ENCODE measurements at regions not wholly inside any gene's neighbourhood (a gene's known extent, or its start where the extent isn't known, plus 50 kb on each side); places are given as distances from the start of the nearest gene placed in this dataset.
A peak's percentile ranks its signal among the peaks of the same experiment; 100 is the strongest.

GRCh38 chr3:102165367-102165766, 269.4 kb upstream of the ZPLD1 start:
- peaks cover 0 to 6% of the 10 kb centered on the region in 2 donors for H3K9me3 Mint-ChIP-seq
- H3K27me3 Mint-ChIP-seq = no peaks in the 10 kb centered on the region
- H3K4me3 Mint-ChIP-seq = no peak overlapping the region
- no peak for DNase-seq
- no peak overlapping the region for H3K27ac Mint-ChIP-seq
- ATAC-seq = no peak
- peaks cover 22% of the 10 kb centered on the region for H3K4me1 Mint-ChIP-seq

GRCh38 chr3:102169915-102170479, 264.8 kb upstream of the ZPLD1 start:
- H3K27ac Mint-ChIP-seq = peak overlapping the region in 1 of 2 donors; percentile 61
- ATAC-seq (no peak), DNase-seq (no peak)
- peaks cover 0 to 4% of the 10 kb centered on the region in 2 donors for H3K9me3 Mint-ChIP-seq
- H3K27me3 Mint-ChIP-seq = no peaks in the 10 kb centered on the region
- H3K4me1 Mint-ChIP-seq = no peaks in the 10 kb centered on the region
- H3K4me3 Mint-ChIP-seq = no peak overlapping the region

DNA sequence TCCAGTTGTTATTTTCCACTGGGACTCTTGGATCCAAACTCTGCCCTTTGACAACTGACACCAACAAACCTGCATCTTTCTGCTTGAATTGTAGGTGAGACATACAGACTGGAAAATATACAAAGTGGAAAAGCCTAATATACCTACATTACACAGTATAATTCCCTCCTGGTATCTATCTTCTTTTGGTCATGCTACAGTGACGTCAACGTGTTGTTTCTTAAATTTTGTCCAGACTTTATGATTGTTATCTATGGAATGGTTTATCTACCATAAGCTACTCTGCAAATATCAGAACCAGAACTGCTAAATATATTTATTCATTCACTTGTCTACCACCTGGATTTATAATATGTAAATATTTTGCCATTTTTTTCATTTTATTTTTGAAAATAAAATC, 264.3 kb upstream of the ZPLD1 start:
- no peak overlapping the region for H3K4me3 Mint-ChIP-seq
- H3K27ac Mint-ChIP-seq = peak overlapping the region in 1 of 2 donors; percentile 61
- H3K4me1 Mint-ChIP-seq = no peaks in the 10 kb centered on the region
- no peaks in the 10 kb centered on the region for H3K27me3 Mint-ChIP-seq
- peaks cover 0 to 4% of the 10 kb centered on the region in 2 donors for H3K9me3 Mint-ChIP-seq
- no peak for DNase-seq
- no peak for ATAC-seq

- DNase-seq (no peak), ATAC-seq (no peak)
- H3K27me3 Mint-ChIP-seq = no peaks in the 10 kb centered on the region
- no peaks in the 10 kb centered on the region for H3K4me1 Mint-ChIP-seq
- peaks cover 0 to 4% of the 10 kb centered on the region in 2 donors for H3K9me3 Mint-ChIP-seq
- no peak overlapping the region for H3K4me3 Mint-ChIP-seq
- H3K27ac Mint-ChIP-seq = no peak overlapping the region
Measured at GRCh38 chr3:102174312-102174712, 260.5 kb upstream of the ZPLD1 start.

DNA sequence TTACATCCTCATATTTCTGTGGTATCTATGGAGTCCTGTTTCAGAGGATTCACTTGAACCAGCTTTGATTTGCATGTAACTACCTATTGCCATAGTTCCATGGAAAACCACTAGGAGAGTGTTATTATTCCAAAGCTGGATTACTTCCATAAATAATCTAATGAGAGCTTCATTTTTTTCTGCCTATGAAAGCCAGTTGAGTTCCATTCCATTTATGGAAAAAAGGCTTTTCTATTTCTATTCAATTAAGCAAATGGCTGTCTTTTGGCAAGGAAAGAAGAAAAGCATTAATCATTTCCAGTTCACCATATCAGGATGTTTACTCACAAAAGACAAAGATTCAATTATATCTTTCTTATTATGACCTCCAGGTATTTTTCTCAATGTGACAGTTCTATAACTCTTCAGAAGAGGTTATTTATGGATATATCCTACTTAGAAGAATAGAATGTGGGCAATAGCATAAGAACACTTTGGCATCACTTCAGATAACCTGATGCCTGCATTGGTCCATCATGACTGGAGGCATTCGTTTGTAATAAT, 259.9 kb upstream of the ZPLD1 start:
- Mint-ChIP-seq H3K4me3 (no peak overlapping the region), H3K27ac (no peak overlapping the region), H3K9me3 (peaks cover 0 to 4% of the 10 kb centered on the region in 2 donors), H3K4me1 (peaks cover 5% of the 10 kb centered on the region), H3K27me3 (no peaks in the 10 kb centered on the region)
- DNase-seq = no peak
- ATAC-seq = no peak

DNA sequence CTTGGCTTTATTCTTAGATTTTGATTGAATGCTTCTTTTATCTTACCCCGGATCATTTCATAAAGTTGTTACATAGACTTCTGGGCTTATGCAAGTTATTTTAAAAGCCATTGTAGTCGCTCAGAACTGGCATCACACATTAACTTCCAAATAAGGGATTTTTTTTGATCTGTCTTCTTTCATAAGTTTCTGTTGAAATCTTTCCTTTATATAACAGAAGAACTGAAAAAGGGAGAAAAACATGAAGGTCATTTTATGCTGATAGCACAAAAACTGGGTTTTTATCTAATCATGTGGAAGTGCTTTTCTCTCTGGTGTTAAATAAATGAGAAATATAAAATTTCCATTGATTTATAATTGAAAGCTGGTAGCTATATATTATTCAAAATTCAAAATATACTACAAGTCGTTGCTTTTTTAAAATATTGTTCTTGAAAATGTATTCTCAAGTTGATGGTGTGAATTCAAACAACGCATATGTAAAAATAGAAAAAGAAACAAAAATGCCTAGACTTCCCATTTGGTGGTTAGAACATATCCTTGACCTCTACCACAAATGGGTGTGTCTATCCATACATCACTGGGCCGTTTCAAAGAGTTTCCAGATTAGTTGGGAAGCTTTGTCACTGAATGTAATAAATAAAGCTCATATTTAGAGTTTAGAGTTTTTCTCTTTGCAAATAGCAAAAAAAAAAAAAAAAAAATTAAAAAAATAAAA, 258.3 kb upstream of the ZPLD1 start:
- no peak for DNase-seq
- no peaks in the 10 kb centered on the region for H3K27me3 Mint-ChIP-seq
- no peaks in the 10 kb centered on the region for H3K9me3 Mint-ChIP-seq
- no peak for ATAC-seq
- H3K27ac Mint-ChIP-seq = no peak overlapping the region
- no peak overlapping the region for H3K4me3 Mint-ChIP-seq
- peaks cover 5% of the 10 kb centered on the region for H3K4me1 Mint-ChIP-seq

- Mint-ChIP-seq H3K9me3 (no peaks in the 10 kb centered on the region), H3K4me1 (peaks cover 5% of the 10 kb centered on the region), H3K27ac (no peak overlapping the region), H3K27me3 (no peaks in the 10 kb centered on the region), H3K4me3 (no peak overlapping the region)
- DNase-seq (no peak), ATAC-seq (no peak)
Measured at GRCh38 chr3:102177075-102177755, 257.6 kb upstream of the ZPLD1 start.

DNA sequence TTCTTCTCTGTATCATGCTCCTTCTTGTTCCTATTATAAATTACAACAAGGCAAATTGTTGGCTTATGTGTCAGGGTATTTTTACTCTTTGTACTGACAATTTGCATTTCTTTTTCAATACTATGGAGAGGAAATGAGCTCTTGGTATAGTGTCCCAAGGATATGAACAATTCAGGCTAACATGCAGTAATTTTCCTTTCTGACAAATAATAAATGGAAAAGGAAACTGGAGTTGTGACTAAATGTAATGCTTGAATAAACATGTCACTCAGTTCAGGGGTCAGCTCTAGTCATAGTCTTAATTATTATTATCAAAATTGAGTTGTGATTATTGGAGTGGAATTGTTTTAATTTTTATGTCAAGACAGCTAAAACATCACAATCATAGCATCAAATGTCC, 256.0 kb upstream of the ZPLD1 start:
- Mint-ChIP-seq H3K27ac (no peak overlapping the region), H3K4me1 (peaks cover 5% of the 10 kb centered on the region), H3K4me3 (no peak overlapping the region), H3K9me3 (no peaks in the 10 kb centered on the region), H3K27me3 (no peaks in the 10 kb centered on the region)
- no peak for ATAC-seq
- no peak for DNase-seq

GRCh38 chr3:102179326-102180177, 255.3 kb upstream of the ZPLD1 start:
- Mint-ChIP-seq H3K27me3 (no peaks in the 10 kb centered on the region), H3K4me3 (peak overlapping the region in 1 of 2 donors; percentile 1), H3K9me3 (no peaks in the 10 kb centered on the region), H3K4me1 (peaks cover 5% of the 10 kb centered on the region), H3K27ac (peak overlapping the region in 1 of 2 donors; percentile 55)
- no peak for ATAC-seq
- DNase-seq = no peak

- DNase-seq (no peak), ATAC-seq (peak; percentile 69)
- Mint-ChIP-seq H3K27me3 (no peaks in the 10 kb centered on the region), H3K4me3 (no peak overlapping the region), H3K4me1 (peaks cover 5% of the 10 kb centered on the region), H3K27ac (no peak overlapping the region), H3K9me3 (no peaks in the 10 kb centered on the region)
Measured at GRCh38 chr3:102180280-102180931, 254.4 kb upstream of the ZPLD1 start.

DNA sequence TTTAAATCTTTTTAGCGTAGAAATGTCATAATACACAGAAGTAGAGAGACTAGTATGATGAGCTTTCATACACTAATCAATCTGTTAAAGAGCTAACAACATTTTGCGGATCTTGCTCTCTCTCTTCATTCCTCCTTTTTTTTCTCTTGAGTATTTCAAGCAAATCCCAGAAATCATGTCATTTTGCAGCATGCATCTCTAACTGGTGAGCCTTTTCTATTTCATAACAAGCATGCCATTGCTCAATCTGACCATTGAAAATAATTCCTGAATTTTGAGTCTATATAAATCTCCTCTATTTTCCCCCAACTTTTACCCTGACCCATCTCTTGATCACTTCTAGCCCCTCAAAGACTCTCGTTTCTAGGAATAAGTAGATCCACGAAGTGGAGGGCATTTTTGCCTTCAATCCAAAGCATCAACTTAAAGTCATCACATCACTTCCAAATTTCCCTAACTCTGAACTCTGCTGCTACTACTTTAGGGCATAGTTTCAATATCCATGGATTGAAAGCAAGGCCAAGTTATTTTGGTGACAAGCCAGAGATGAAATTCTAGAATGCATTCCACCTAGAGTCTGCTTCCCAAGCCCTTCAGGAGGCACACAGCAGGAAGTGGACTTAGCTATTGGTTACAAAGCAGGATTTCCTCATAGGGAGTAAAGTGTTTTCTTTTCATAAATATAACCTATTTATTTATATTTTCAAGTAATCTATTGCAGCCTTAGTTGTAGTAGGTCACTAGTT, 253.5 kb upstream of the ZPLD1 start:
- H3K4me3 Mint-ChIP-seq = no peak overlapping the region
- H3K4me1 Mint-ChIP-seq = peaks cover 5% of the 10 kb centered on the region
- H3K27me3 Mint-ChIP-seq = no peaks in the 10 kb centered on the region
- DNase-seq (no peak), ATAC-seq (no peak)
- H3K27ac Mint-ChIP-seq = no peak overlapping the region
- H3K9me3 Mint-ChIP-seq = no peaks in the 10 kb centered on the region

DNA sequence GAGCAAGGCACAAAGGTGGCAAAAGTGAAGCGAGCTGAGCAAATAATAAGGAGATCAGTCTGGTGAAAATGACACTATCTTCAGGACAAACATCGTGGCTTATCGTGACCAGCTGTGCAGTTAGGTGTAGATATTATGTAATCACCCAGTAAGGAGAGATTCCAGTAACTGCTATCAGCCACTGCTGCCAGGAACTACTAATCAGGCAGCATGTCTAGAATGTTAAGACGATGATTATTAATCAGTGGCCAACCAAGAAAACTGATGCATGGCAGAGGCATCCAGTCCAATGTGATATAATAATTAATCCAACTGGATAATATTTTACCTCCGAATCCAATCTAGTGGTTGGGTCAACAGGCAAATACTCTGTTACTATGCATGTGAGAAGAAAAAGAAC, 252.7 kb upstream of the ZPLD1 start:
- H3K4me1 Mint-ChIP-seq = peaks cover 5% of the 10 kb centered on the region
- no peaks in the 10 kb centered on the region for H3K27me3 Mint-ChIP-seq
- no peak overlapping the region for H3K4me3 Mint-ChIP-seq
- H3K9me3 Mint-ChIP-seq = no peaks in the 10 kb centered on the region
- ATAC-seq = no peak
- no peak for DNase-seq
- no peak overlapping the region for H3K27ac Mint-ChIP-seq

DNA sequence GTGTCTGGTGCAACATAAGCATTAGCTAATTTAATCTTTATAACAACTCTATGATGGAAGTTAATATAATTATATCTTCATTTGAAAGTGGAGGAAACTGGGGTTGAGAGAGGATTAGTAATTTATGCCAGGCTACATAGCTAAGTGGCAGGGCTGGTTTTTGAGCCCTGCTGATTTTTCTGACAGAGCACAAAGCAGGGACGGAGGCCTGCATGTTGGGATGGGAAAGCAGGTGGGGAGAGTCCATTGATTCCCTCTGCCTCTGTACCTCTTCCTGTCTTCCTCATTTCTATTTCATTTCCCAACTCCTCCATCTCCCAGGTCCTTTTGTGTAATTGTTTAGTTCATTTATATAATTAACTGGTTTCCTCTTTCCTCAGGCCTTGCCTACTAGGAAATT, 251.6 kb upstream of the ZPLD1 start:
- ATAC-seq = no peak
- Mint-ChIP-seq H3K9me3 (no peaks in the 10 kb centered on the region), H3K4me3 (no peak overlapping the region), H3K27me3 (no peaks in the 10 kb centered on the region), H3K27ac (no peak overlapping the region), H3K4me1 (peaks cover 5% of the 10 kb centered on the region)
- DNase-seq = no peak

DNA sequence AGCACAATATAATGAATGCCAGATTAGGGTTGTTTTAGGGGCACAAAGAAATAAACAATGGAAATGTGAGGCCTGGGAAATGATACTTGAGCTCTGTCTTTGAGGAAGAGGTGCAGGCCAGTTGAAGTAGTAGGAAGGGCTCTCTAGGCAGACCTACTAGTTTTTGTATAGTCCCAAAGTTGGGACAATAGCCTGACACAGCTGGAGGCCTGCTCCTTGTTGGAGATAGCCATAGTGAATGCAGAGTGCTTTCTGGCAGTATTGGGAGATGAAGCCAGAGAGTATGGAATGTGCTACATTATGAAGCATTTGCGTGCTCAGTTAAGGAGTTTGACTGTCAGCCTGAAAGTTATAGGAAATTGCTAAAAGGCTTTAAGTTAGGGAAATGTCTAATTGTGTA, 251.2 kb upstream of the ZPLD1 start:
- ATAC-seq (no peak), DNase-seq (no peak)
- Mint-ChIP-seq H3K27ac (no peak overlapping the region), H3K9me3 (no peaks in the 10 kb centered on the region), H3K4me3 (no peak overlapping the region), H3K27me3 (no peaks in the 10 kb centered on the region), H3K4me1 (peaks cover 5% of the 10 kb centered on the region)
